ENCODE measurements at regions not wholly inside any gene's neighbourhood (a gene's known extent, or its start where the extent isn't known, plus 50 kb on each side); places are given as distances from the start of the nearest gene placed in this dataset.

GRCh38 chr2:12046641-12047040 is 300.2 kb downstream of the LPIN1 start:
- TF ChIP-seq CTCF (IDR thresholded peaks at IDR 0.05 in 2 of 3, conservative IDR thresholded peaks at IDR 0.05 in 1 of 3; ENCODE audit: borderline replicate concordance in 1 of 3, insufficient read depth in 1 of 3, low read depth in 2 of 3, low read length in 2 of 3) (no peak), RAD21 (IDR thresholded peaks at IDR 0.05; ENCODE audit: low read depth) (no peak)
